ENCODE measurements at regions not wholly inside any gene's neighbourhood (a gene's known extent, or its start where the extent isn't known, plus 50 kb on each side); places are given as distances from the start of the nearest gene placed in this dataset.

- dilution Hi-C loops (cut with HindIII; ENCODE audit: low sequenced_read_pairs, unreplicated experiment) = no loop called here
- Histone ChIP-seq H4K20me1 (ENCODE audit: insufficient read depth, low read length) (no peaks in the 10 kb centered on the region), H3K9ac (ENCODE audit: low read depth, low read length) (no peak overlapping the region), H3K18ac (ENCODE audit: low read depth, low read length) (no peak overlapping the region), H2AK9ac (replicated peaks; ENCODE audit: low read depth, low read length, poor library complexity) (no peak overlapping the region), H2BK5ac (ENCODE audit: low read depth, low read length, poor library complexity, severe bottlenecking) (no peak overlapping the region), H3K27ac (ENCODE audit: insufficient read depth, low read length) (no peak overlapping the region), H4K5ac (ENCODE audit: low read depth, low read length) (no peak overlapping the region), H3K4ac (ENCODE audit: low read depth, low read length) (no peak overlapping the region), H3K9me3 (ENCODE audit: control insufficient read depth, insufficient read depth, low read length) (no peaks in the 10 kb centered on the region), H3K4me3 (ENCODE audit: insufficient read depth, low read depth, low read length) (no peak overlapping the region), H2BK15ac (ENCODE audit: low read depth, low read length) (no peak overlapping the region), H4K8ac (ENCODE audit: low read depth in 2 of 2, low read length in 2 of 2) (no peak overlapping the region), H3K4me2 (ENCODE audit: low read depth, low read length) (no peak overlapping the region), H4K91ac (ENCODE audit: insufficient read depth, low read depth, low read length) (no peak overlapping the region), H3K56ac (ENCODE audit: extremely low read depth, insufficient read depth, low read length) (no peak overlapping the region), H3K9me1 (ENCODE audit: insufficient read depth, low read length) (no peaks in the 10 kb centered on the region), H3K14ac (replicated peaks; ENCODE audit: low read depth, low read length) (no peak overlapping the region), H2BK20ac (ENCODE audit: low read depth, low read length) (no peak overlapping the region), H3K79me1 (ENCODE audit: low read depth in 1 of 2, low read length in 2 of 2) (no peaks in the 10 kb centered on the region), H3K36me3 (ENCODE audit: control insufficient read depth, insufficient read depth, low read length) (no peaks in the 10 kb centered on the region), H3K23ac (ENCODE audit: low read depth, low read length) (no peak overlapping the region), H3K4me1 (ENCODE audit: control insufficient read depth, insufficient read depth, low read length) (no peaks in the 10 kb centered on the region), H3K27me3 (ENCODE audit: control insufficient read depth, insufficient read depth, low read length) (peaks cover 3% of the 10 kb centered on the region; the same call in 1 of the 2 replicates), H2AFZ (replicated peaks; ENCODE audit: low read length, poor library complexity) (no peak overlapping the region), H2AK5ac (ENCODE audit: low read depth, low read length) (no peak overlapping the region), H2BK120ac (ENCODE audit: low read depth, low read length) (no peak overlapping the region)
- TF ChIP-seq CEBPB (IDR thresholded peaks at IDR 0.05; ENCODE audit: low read depth, low read length) (no peak), NFE2L2 (IDR thresholded peaks at IDR 0.05; ENCODE audit: low read depth, low read length) (no peak), FOS (IDR thresholded peaks at IDR 0.05; ENCODE audit: low read depth, low read length) (no peak), MAFK (IDR thresholded peaks at IDR 0.05; ENCODE audit: low read depth, low read length) (no peak), MAZ (IDR thresholded peaks at IDR 0.05; ENCODE audit: borderline replicate concordance, low read depth, low read length) (no peak), CTCF (conservative IDR thresholded peaks at IDR 0.05; ENCODE audit: low read depth, low read length) (no peak), RAD21 (IDR thresholded peaks at IDR 0.05; ENCODE audit: low read length) (no peak), RFX5 (IDR thresholded peaks at IDR 0.05; ENCODE audit: low read depth, low read length) (no peak), MXI1 (IDR thresholded peaks at IDR 0.05; ENCODE audit: borderline replicate concordance, low read depth, low read length) (no peak), USF2 (IDR thresholded peaks at IDR 0.05; ENCODE audit: low read depth, low read length) (no peak), BHLHE40 (IDR thresholded peaks at IDR 0.05; ENCODE audit: low read depth, low read length) (no peak), SMC3 (IDR thresholded peaks at IDR 0.05; ENCODE audit: low read depth, low read length) (no peak), RCOR1 (IDR thresholded peaks at IDR 0.05; ENCODE audit: insufficient replicate concordance, low read length) (no peak), POLR2A (IDR thresholded peaks at IDR 0.05; ENCODE audit: low read depth, low read length) (no peak), CHD1 (IDR thresholded peaks at IDR 0.05; ENCODE audit: low read depth, low read length) (no peak)
- POLR2A ChIA-PET (ENCODE audit: unreplicated experiment) = no interaction called here
- intact Hi-C loops (cut with micrococcal nuclease) = no loop called here
- ATAC-seq (ENCODE audit: low read depth) (no peak), DNase-seq (no peak)
- no CpG with 5 or more reads among the region's 14 CpGs for WGBS, 2 experiments (ENCODE audit: extremely low coverage in 2 of 2, insufficient read length in 1 of 2)
- BruUV-seq (replicated peaks) = no TSS peak
- CTCF ChIA-PET = no interaction called here
- in situ Hi-C loops (cut with MboI; ENCODE audit: low sequenced_read_pairs) = loop anchor here (10.0 kb wide), 1 partner anchor 216 kb away; no protein-coding TSS in a partner anchor
These were observed 189.1 kb downstream of the IGLL1 start for GRCh38 chr22:23391022-23391421.

Measured in IMR-90 (cell line).